ENCODE measurements at regions not wholly inside any gene's neighbourhood (a gene's known extent, or its start where the extent isn't known, plus 50 kb on each side); places are given as distances from the start of the nearest gene placed in this dataset.

DNA sequence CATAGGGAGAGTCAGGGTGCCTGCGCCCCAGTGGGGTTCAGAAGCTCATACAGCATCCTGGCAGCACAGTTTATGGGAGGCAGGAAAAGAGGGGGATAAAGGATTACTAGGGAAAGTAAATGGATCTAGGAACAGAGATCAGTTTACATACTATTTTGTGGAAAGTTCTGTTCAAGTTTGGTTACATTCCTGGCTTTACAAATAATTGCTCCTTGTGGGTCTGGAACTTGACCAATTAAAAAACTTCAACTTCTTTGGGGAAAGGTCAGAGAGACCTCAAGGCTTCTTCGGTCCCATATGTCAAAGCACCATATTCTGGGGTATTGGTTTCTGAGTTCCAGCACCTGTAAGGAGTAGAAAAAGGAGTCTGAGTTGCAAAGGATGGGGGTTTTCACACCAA, 64.1 kb downstream of the ZDHHC19 start:
- DNase-seq (ENCODE audit: unreplicated experiment), result no peak
- Mint-ChIP-seq H3K36me3 (ENCODE audit: insufficient read depth, unreplicated experiment) (no peaks in the 10 kb centered on the region), H3K27me3 (ENCODE audit: insufficient read depth, unreplicated experiment) (no peaks in the 10 kb centered on the region), H3K27ac (ENCODE audit: low read depth, unreplicated experiment) (no peak overlapping the region), H3K9me3 (ENCODE audit: unreplicated experiment) (no peaks in the 10 kb centered on the region), H3K4me1 (ENCODE audit: insufficient read depth, unreplicated experiment) (peaks cover 21% of the 10 kb centered on the region), H3K4me3 (ENCODE audit: unreplicated experiment) (no peak overlapping the region)
- intact Hi-C loops (cut with micrococcal nuclease), result no loop called here
- POLR2A ChIA-PET, result interaction anchor here (0.6 kb wide), 1 partner anchor 10 kb away, joined by 3 read pairs; no protein-coding TSS in a partner anchor
- TF ChIP-seq, protein P1, sequence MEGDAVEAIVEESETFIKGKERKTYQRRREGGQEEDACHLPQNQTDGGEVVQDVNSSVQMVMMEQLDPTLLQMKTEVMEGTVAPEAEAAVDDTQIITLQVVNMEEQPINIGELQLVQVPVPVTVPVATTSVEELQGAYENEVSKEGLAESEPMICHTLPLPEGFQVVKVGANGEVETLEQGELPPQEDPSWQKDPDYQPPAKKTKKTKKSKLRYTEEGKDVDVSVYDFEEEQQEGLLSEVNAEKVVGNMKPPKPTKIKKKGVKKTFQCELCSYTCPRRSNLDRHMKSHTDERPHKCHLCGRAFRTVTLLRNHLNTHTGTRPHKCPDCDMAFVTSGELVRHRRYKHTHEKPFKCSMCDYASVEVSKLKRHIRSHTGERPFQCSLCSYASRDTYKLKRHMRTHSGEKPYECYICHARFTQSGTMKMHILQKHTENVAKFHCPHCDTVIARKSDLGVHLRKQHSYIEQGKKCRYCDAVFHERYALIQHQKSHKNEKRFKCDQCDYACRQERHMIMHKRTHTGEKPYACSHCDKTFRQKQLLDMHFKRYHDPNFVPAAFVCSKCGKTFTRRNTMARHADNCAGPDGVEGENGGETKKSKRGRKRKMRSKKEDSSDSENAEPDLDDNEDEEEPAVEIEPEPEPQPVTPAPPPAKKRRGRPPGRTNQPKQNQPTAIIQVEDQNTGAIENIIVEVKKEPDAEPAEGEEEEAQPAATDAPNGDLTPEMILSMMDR (IDR thresholded peaks at IDR 0.05; ENCODE audit: unreplicated experiment), result no peak
- CTCF ChIA-PET, result no interaction called here
- BruUV-seq (replicated peaks), result no TSS peak

DNA sequence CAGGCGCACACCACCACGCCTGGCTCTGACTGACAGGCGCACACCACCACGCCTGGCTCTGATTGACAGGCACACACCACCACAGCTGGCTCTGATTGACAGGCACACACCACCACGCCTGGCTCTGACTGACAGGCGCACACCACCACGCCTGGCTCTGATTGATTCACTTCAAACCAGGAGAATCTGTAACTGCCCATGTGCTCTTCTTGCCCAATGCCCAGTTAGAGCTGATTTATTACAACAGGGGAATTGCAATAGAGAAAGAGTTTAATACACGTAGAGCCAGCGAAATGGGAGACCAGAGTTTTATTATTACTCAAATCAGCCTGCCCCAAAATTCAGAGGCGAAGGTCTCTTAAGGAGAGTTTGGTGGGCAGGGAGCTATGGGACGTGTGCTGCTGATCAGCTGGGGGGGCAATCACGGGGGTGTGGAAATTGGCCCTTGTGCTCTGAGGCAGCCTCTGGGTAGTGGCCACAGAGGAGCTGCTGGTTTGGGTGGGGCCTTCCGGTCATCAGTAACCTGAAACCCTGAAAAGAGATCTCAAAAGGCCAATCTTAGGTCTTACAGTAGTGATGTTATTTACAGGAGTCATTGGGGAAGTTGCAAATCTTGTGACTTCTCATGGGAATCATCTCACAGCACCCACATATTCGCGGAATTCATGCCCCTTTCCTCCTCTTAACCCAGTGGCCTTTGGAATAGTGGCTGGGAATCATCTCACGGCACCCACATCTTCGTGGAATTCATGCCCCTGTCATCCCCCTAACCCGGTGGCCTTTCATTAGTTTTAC, 63.8 kb upstream of the TFRC start:
- H3K4me1 Mint-ChIP-seq (ENCODE audit: insufficient read depth, unreplicated experiment), result peaks cover 31% of the 10 kb centered on the region
- no peak overlapping the region for H3K4me3 Mint-ChIP-seq (ENCODE audit: unreplicated experiment)
- ChIA-PET POLR2A (interaction anchor here (0.6 kb wide), 1 partner anchor 9 kb away, joined by 3 read pairs; no protein-coding TSS in a partner anchor), CTCF (interaction anchor here (0.6 kb wide), 1 partner anchor 13 kb away, joined by 4 read pairs; no protein-coding TSS in a partner anchor)
- H3K27me3 Mint-ChIP-seq (ENCODE audit: insufficient read depth, unreplicated experiment), result no peaks in the 10 kb centered on the region
- no peak for DNase-seq (ENCODE audit: unreplicated experiment)
- no peak overlapping the region for H3K27ac Mint-ChIP-seq (ENCODE audit: low read depth, unreplicated experiment)
- TF ChIP-seq, protein P1 (IDR thresholded peaks at IDR 0.05; ENCODE audit: unreplicated experiment), result no peak
- intact Hi-C loops (cut with micrococcal nuclease), result no loop called here
- H3K36me3 Mint-ChIP-seq (ENCODE audit: insufficient read depth, unreplicated experiment), result no peaks in the 10 kb centered on the region
- BruUV-seq (replicated peaks), result no TSS peak
- no peaks in the 10 kb centered on the region for H3K9me3 Mint-ChIP-seq (ENCODE audit: unreplicated experiment)

DNA sequence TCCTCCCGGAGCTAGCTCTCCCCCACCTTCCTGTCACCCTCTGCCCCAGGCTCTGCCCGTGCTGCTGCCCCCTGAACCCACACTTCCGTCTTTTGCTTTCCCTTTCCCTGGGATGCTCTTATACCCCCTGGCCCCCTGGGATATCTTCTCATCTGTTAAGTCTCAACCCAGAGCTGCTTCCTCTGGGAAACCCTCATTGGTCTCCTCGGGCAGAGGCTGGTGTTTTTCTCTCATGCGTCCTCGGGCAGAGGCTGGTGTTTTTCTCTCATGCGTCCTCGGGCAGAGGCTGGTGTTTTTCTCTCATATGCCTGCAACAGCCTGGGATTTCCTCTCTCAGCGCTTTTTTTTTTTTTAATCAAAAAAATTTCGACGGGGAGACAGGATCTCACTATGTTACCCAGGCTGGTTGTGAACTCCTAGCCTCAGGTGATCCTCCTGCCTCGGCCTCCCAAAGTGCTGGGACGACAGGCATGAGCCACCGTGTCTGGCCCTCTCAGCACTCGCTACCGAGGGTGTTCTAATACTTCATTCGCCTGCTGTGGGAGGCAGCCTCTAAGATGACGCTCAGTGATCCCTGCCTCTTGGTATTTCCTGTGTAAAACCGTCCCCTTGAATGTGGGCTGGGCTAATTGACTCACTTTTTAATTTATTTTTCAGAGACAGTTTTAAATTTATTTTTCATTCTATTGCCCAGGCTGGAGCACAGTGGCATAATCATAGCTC, 62.7 kb upstream of the TFRC start:
- peak overlapping the region; percentile 11 for H3K4me3 Mint-ChIP-seq (ENCODE audit: unreplicated experiment)
- intact Hi-C loops (cut with micrococcal nuclease), result no loop called here
- TF ChIP-seq, protein P1 (IDR thresholded peaks at IDR 0.05; ENCODE audit: unreplicated experiment), result no peak
- H3K4me1 Mint-ChIP-seq (ENCODE audit: insufficient read depth, unreplicated experiment), result peaks cover 31% of the 10 kb centered on the region
- H3K9me3 Mint-ChIP-seq (ENCODE audit: unreplicated experiment), result no peaks in the 10 kb centered on the region
- no peaks in the 10 kb centered on the region for H3K36me3 Mint-ChIP-seq (ENCODE audit: insufficient read depth, unreplicated experiment)
- ChIA-PET CTCF (interaction anchor here (0.5 to 1.1 kb wide), 3 partner anchors 38 to 236 kb away, joined by 3 to 4 read pairs (median 4); no protein-coding TSS in a partner anchor), POLR2A (no interaction called here)
- no peaks in the 10 kb centered on the region for H3K27me3 Mint-ChIP-seq (ENCODE audit: insufficient read depth, unreplicated experiment)
- peak; percentile 47 for DNase-seq (ENCODE audit: unreplicated experiment)
- no peak overlapping the region for H3K27ac Mint-ChIP-seq (ENCODE audit: low read depth, unreplicated experiment)
- BruUV-seq (replicated peaks), result no TSS peak

Measured in MCF 10A (cell line).